H9 (cell line): ENCODE measurements at regions not wholly inside any gene's neighbourhood (a gene's known extent, or its start where the extent isn't known, plus 50 kb on each side); places are given as distances from the start of the nearest gene placed in this dataset.

Experiments
- DNase-seq: peaks from one replicate; pipeline ENCODE4 v3.0.0-alpha.2; 2017
- H2AFZ ChIP-seq: one replicate; pipeline ENCODE4 v1.6.1; 2013; ENCODE audit warnings: mild to moderate bottlenecking, low read length, control low read depth, moderate library complexity
- H2AK5ac ChIP-seq: 2 replicates; pipeline ENCODE4 v1.6.1; 2013; ENCODE audit warnings: low read length, control low read depth, mixed read lengths; ENCODE audit not compliant: insufficient read length
- H2BK120ac ChIP-seq: one replicate; pipeline ENCODE4 v1.6.1; 2013; ENCODE audit warnings: low read depth, mild to moderate bottlenecking, low read length, control low read depth, inconsistent platforms; ENCODE audit not compliant: poor library complexity, severe bottlenecking
- H2BK12ac ChIP-seq: 2 replicates; pipeline ENCODE4 v1.6.1; 2013; ENCODE audit warnings: low read length, control low read depth, mixed read lengths, low read depth; ENCODE audit not compliant: insufficient read length
- H2BK15ac ChIP-seq: 2 replicates; pipeline ENCODE4 v1.6.1; 2013; ENCODE audit warnings: low read depth, low read length, control low read depth
- H2BK20ac ChIP-seq: one replicate; pipeline ENCODE4 v1.6.1; 2013; ENCODE audit warnings: low read depth, mild to moderate bottlenecking, low read length, control low read depth, inconsistent platforms; ENCODE audit not compliant: poor library complexity, severe bottlenecking
- H2BK5ac ChIP-seq: 2 replicates; pipeline ENCODE4 v1.6.1; 2013; ENCODE audit warnings: low read length, control low read depth, mixed read lengths; ENCODE audit not compliant: insufficient read length
- H3K14ac ChIP-seq: 2 replicates; pipeline ENCODE4 v1.6.1; 2013; ENCODE audit warnings: low read length, control low read depth; ENCODE audit not compliant: insufficient read depth
- H3K18ac ChIP-seq: 2 replicates; pipeline ENCODE4 v1.6.1; 2013; ENCODE audit warnings: low read depth, mild to moderate bottlenecking, mixed read lengths, low read length, control low read depth; ENCODE audit not compliant: insufficient read length
- H3K23ac ChIP-seq: 2 replicates; pipeline ENCODE4 v1.6.1; 2013; ENCODE audit warnings: low read length, control low read depth, mixed read lengths, low read depth; ENCODE audit not compliant: insufficient read length
- H3K23me2 ChIP-seq: 2 replicates; pipeline ENCODE4 v1.6.1; 2013; ENCODE audit warnings: low read depth, mild to moderate bottlenecking, mixed read lengths, low read length, control low read depth; ENCODE audit not compliant: insufficient read length, poor library complexity, severe bottlenecking
- H3K27ac ChIP-seq: 2 replicates; pipeline ENCODE4 v1.5.1; 2013; ENCODE audit warnings: low read length, control low read depth, mixed read lengths, low read depth; ENCODE audit not compliant: insufficient read length
- H3K27me3 ChIP-seq: 2 replicates; pipeline ENCODE4 v1.6.1; 2013; ENCODE audit warnings: low read length, control low read depth, inconsistent platforms; ENCODE audit not compliant: insufficient read depth
- H3K4ac ChIP-seq: 2 replicates; pipeline ENCODE4 v1.6.1; 2013; ENCODE audit warnings: low read depth, mild to moderate bottlenecking, control low read depth, inconsistent platforms, low read length, moderate library complexity
- H3K4me1 ChIP-seq: 2 replicates; pipeline ENCODE4 v1.6.1; 2013; ENCODE audit warnings: low read length, control low read depth, inconsistent platforms; ENCODE audit not compliant: insufficient read depth
- H3K4me2 ChIP-seq: 2 replicates; pipeline ENCODE4 v1.6.1; 2013; ENCODE audit warnings: low read length, control low read depth, mixed read lengths; ENCODE audit not compliant: insufficient read length, insufficient read depth
- H3K56ac ChIP-seq: 2 replicates; pipeline ENCODE4 v1.6.1; 2013; ENCODE audit warnings: low read depth, mild to moderate bottlenecking, mixed read lengths, low read length, control low read depth; ENCODE audit not compliant: insufficient read length
- H3K79me1 ChIP-seq: 2 replicates; pipeline ENCODE4 v1.6.1; 2013; ENCODE audit warnings: low read depth, mild to moderate bottlenecking, moderate library complexity, low read length, control low read depth, inconsistent platforms; ENCODE audit not compliant: insufficient read depth, poor library complexity, severe bottlenecking
- H3K79me2 ChIP-seq: 2 replicates; pipeline ENCODE4 v1.6.1; 2013; ENCODE audit warnings: low read length, control low read depth, inconsistent platforms; ENCODE audit not compliant: insufficient read depth
- H3K9ac ChIP-seq: 2 replicates; pipeline ENCODE4 v1.6.1; 2013; ENCODE audit warnings: low read length, control low read depth, mixed read lengths; ENCODE audit not compliant: insufficient read length; ENCODE audit errors: extremely low read depth
- H3K9me3 ChIP-seq: one replicate; pipeline ENCODE4 v1.6.1; 2013; ENCODE audit warnings: low read depth, low read length, inconsistent platforms; ENCODE audit not compliant: control insufficient read depth
- H3T11ph ChIP-seq: one replicate; pipeline ENCODE4 v1.6.1; 2013; ENCODE audit warnings: mild to moderate bottlenecking, low read length, control low read depth, inconsistent platforms
- H4K20me1 ChIP-seq: one replicate; pipeline ENCODE4 v1.6.1; 2013; ENCODE audit not compliant: control insufficient read depth, insufficient read length, insufficient read depth
- H4K5ac ChIP-seq: 2 replicates; pipeline ENCODE4 v1.6.1; 2013; ENCODE audit warnings: low read depth, mild to moderate bottlenecking, mixed read lengths, low read length, control low read depth; ENCODE audit not compliant: insufficient read length
- H4K8ac ChIP-seq: replicated peaks from 2 replicates; pipeline ENCODE4 v1.6.1; 2013; ENCODE audit warnings: low read length, control low read depth, mixed read lengths, low read depth; ENCODE audit not compliant: insufficient read length
- H4K91ac ChIP-seq: 2 replicates; pipeline ENCODE4 v1.6.1; 2013; ENCODE audit warnings: low read depth, mild to moderate bottlenecking, moderate library complexity, mixed read lengths, low read length, control low read depth; ENCODE audit not compliant: insufficient read length
- H3K27ac Mint-ChIP-seq, 3 experiments: 2 replicates in 2 of 3; 3 replicates in 1 of 3; pipeline ENCODE4 v1.8.0; 2020 to 2021; ENCODE audit warnings: mixed read lengths in 3 of 3, mild to moderate bottlenecking in 1 of 3, moderate library complexity in 1 of 3
- H3K27me3 Mint-ChIP-seq: 2 replicates; pipeline ENCODE4 v1.8.0; 2021; ENCODE audit warnings: low read depth, mild to moderate bottlenecking, moderate library complexity, mixed read lengths
- H3K36me3 Mint-ChIP-seq, 3 experiments: 2 replicates in 2 of 3; 3 replicates in 1 of 3; pipeline ENCODE4 v1.8.0; 2020 to 2021; ENCODE audit warnings: low read depth in 3 of 3, mixed read lengths in 3 of 3; ENCODE audit not compliant: insufficient read depth in 1 of 3
- H3K4me1 Mint-ChIP-seq, 2 experiments: 2 replicates each; pipeline ENCODE4 v1.8.0; 2020; ENCODE audit warnings: mixed read lengths in 2 of 2
- H3K4me3 Mint-ChIP-seq, 2 experiments: 2 replicates in 1 of 2; 3 replicates in 1 of 2; pipeline ENCODE4 v1.8.0; 2020 to 2021; ENCODE audit warnings: mild to moderate bottlenecking in 2 of 2, mixed read lengths in 2 of 2, moderate library complexity in 1 of 2
- H3K9me3 Mint-ChIP-seq, 2 experiments: 2 replicates in 1 of 2; 3 replicates in 1 of 2; pipeline ENCODE4 v1.8.0; 2020; ENCODE audit warnings: mild to moderate bottlenecking in 2 of 2, mixed read lengths in 2 of 2, moderate library complexity in 1 of 2
- CTCF ChIP-seq: fragments of 200-600 bp; sonication (generic); conservative IDR thresholded peaks from 3 replicates; pipeline ENCODE4 v1.8.0; 2021; ENCODE audit warnings: antibody characterized with exemption, mild to moderate bottlenecking
- WGBS: extraction: QIAGEN DNeasy Blood & Tissue Kit; methylation state at CpG from one replicate; pipeline ENCODE4 v1.1.7; 2013; ENCODE audit warnings: missing lambda C conversion rate, low lambda C conversion rate, mixed read lengths; ENCODE audit not compliant: insufficient read length; ENCODE audit errors: extremely low coverage; 5-methylcytosine and 5-hydroxymethylcytosine counted together

- Histone ChIP-seq H3K23ac (no peak overlapping the region), H2BK5ac (no peak overlapping the region), H3K79me2 (no peaks in the 10 kb centered on the region), H3K27ac (no peak overlapping the region), H2BK20ac (peak overlapping the region; percentile 7), H3T11ph (no peak overlapping the region), H3K27me3 (no peaks in the 10 kb centered on the region), H4K20me1 (no peaks in the 10 kb centered on the region), H2AK5ac (no peak overlapping the region), H3K14ac (no peak overlapping the region), H2AFZ (no peak overlapping the region), H2BK120ac (no peak overlapping the region), H2BK15ac (no peak overlapping the region), H3K23me2 (no peaks in the 10 kb centered on the region), H3K18ac (no peak overlapping the region), H3K9me3 (no peaks in the 10 kb centered on the region), H3K9ac (no peak overlapping the region), H4K8ac (no peak overlapping the region), H4K91ac (no peak overlapping the region), H4K5ac (no peak overlapping the region), H2BK12ac (no peak overlapping the region), H3K4me2 (no peak overlapping the region), H3K4ac (no peak overlapping the region), H3K4me1 (peaks cover 2% of the 10 kb centered on the region; the same call in 1 of the 2 replicates), H3K79me1 (no peaks in the 10 kb centered on the region), H3K56ac (no peak overlapping the region)
- no peaks in the 10 kb centered on the region for H3K36me3 Mint-ChIP-seq
- H3K27ac Mint-ChIP-seq, result no peak overlapping the region; a peak in 1 of 7 replicates
- H3K27me3 Mint-ChIP-seq, result no peaks in the 10 kb centered on the region
- no peaks in the 10 kb centered on the region for H3K9me3 Mint-ChIP-seq
- no peak for DNase-seq
- no peak overlapping the region for H3K4me3 Mint-ChIP-seq
- H3K4me1 Mint-ChIP-seq, result peaks cover 11 to 16% of the 10 kb centered on the region in 2 experiments
- TF ChIP-seq CTCF, result no peak
- WGBS, result no CpG with 5 or more reads among the region's 2 CpGs
These were observed 99.0 kb downstream of the AREG start for GRCh38 chr4:74543983-74544382.
